Activated CD4-positive, alpha-beta T cell treated with anti-CD3 and anti-CD28 coated beads, Interleukin-2, amount 50 U/mL, for 1 hour (primary cell): ENCODE measurements at regions not wholly inside any gene's neighbourhood (a gene's known extent, or its start where the extent isn't known, plus 50 kb on each side); places are given as distances from the start of the nearest gene placed in this dataset.

Source experiments
- DNase-seq: peaks from one replicate; pipeline ENCODE4 v3.0.0-alpha.2; 2020

- no peak for DNase-seq
These were observed 258.7 kb downstream of the SEC14L1 start for GRCh38 chr17:77399319-77399957.

DNA sequence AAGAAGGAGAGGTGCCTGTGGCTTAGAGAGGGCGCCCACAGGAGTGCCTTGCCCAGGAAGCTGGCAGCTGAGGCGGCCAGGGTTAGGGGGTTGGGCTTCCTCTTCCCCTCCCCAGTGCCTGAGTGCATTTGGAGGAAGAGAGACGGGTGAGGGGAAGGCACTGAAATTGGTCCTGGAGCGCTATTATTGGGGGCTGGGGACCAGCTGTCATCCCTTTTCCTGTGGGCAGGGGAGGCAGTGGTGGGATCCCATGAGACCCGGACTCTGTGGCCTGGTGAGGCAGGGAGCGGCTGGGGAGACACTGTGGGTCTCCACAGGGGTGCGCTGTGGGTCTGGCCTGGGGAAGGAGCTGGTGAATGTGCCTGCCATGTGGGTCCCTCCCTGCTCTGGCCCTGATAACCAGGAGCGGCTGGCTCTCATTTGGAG is 259.7 kb downstream of the SEC14L1 start:
- DNase-seq = peak; percentile 82

DNA sequence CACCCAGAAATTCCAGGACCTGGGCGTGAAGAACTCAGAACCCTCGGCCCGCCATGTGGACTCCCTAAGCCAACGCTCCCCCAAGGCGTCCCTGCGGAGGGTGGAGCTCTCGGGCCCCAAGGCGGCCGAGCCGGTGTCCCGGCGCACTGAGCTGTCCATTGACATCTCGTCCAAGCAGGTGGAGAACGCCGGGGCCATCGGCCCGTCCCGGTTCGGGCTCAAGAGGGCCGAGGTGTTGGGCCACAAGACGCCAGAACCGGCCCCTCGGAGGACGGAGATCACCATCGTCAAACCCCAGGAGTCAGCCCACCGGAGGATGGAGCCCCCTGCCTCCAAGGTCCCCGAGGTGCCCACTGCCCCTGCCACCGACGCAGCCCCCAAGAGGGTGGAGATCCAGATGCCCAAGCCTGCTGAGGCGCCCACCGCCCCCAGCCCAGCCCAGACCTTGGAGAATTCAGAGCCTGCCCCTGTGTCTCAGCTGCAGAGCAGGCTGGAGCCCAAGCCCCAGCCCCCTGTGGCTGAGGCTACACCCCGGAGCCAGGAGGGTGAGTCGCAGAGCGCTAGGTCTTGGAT is 261.5 kb downstream of the SEC14L1 start:
- DNase-seq = no peak

- DNase-seq = no peak
These were observed 263.1 kb downstream of the SEC14L1 start for GRCh38 chr17:77403854-77404253.

- peak; percentile 78 for DNase-seq
These were observed 264.2 kb downstream of the SEC14L1 start for GRCh38 chr17:77404812-77405581.

DNA sequence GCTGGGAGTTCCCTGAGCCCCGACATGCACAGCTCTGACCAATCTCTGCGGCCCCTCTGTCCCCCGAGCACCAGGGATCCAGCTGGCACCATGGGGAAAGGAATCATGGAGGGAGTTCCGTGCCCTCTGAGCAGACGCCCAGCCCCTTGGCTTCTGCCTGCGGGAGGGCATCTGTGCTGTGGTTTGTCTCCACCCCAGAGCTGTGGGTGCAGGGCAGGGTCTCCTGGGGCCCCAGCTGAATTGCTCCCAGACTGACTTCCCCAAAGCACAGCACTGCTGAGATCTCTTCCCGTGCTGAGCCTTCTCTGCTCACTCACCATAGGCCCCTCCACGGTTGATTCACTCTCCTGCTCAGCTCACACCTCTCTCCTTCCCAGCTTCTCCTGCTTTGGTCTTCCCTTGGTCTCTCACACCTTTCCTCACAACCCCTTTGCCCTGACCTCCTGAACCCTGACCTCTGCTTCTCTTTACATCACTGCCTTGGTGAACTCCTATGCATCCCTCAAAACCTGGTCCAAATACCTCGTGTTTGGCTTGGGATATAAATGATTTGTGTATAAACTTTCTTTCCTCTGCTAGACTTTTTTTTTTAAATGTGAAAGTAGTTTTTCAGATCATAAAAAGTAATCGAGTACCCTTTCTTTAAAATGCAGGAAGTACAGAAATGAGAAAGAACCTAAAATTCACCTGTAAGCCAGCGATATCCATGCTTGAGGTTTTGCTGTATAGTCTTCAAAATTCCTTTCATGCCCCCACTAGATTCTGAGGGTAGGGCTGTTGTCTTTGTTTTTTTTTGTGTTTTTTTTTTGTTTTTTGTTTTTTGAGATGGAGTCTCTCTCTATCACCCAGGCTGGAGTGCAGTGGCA is 265.3 kb downstream of the SEC14L1 start:
- DNase-seq = no peak

DNA sequence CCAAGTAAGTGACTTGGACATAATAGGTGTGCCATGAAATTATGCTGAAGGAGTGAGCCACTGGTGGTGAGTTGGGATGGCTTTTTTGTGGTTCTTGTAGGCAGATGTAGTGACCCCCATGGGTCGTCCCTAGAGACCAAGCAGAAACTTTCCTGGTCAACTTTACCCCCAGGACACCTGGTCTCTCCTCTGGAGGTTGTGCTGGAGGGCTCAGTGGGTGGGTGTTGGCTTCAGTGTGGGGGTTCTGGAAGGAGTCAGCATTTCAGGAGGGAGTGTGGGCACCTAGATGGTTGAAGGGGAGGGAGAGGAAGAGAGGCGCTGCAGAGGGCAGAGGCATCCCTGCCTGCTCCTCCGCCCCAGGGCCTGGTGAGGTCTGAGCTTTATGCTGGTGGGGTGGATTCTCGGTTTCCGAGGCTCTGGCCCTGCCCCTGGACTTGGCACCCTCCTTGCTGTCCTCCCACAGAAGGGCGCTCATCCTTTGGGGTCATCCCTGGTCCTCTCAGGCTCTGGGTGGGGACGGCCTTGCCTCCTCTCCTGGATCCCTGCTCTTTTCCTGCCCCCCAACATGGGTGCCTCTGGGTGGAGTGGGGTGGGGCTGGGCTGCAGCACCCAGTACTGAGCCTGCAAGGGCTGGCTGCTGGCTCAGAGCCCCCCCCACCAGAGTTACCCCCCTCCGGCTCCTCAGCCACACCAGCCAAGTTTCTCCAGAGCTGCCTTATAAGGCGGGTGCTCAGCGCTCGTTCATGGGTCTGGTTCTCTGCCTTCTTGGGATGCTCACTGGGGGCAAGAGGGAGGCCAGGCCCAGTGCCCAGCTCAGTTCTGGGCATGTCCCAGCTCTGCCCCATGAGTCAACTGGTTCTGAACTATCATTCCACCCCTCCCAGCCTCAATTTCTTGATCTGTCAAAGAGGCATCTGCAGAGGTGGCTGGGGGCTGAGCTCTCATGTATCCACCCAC is 266.8 kb downstream of the SEC14L1 start:
- DNase-seq = no peak

GRCh38 chr17:77408284-77408683 is 267.5 kb downstream of the SEC14L1 start:
- DNase-seq = no peak

- peak; percentile 37 for DNase-seq
These were observed 268.8 kb downstream of the SEC14L1 start for GRCh38 chr17:77409282-77410161.

DNA sequence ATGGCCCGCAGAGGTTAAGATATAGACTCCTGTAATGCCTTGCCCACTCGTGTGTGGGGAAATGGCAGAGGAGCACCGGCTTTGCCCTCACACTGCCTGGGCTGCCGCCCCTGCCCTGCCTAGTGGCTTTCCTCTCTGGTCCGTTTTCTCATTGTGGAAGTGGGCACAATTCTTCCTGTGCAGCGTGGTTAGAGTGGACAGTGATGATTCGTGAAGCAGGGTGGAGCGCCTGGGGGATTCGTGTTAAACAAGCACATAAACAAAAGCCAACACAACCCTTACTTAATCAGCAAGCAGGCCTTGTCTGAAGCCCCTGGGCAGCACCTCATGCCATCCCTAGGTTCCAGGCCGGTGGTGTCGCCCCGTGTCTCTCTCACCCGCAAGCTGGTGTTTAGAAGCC is 269.7 kb downstream of the SEC14L1 start:
- DNase-seq = no peak

- DNase-seq = no peak
These were observed 274.1 kb downstream of the SEC14L1 start for GRCh38 chr17:77414811-77415400.

- no peak for DNase-seq
These were observed 275.4 kb downstream of the SEC14L1 start for GRCh38 chr17:77416105-77416713.

DNA sequence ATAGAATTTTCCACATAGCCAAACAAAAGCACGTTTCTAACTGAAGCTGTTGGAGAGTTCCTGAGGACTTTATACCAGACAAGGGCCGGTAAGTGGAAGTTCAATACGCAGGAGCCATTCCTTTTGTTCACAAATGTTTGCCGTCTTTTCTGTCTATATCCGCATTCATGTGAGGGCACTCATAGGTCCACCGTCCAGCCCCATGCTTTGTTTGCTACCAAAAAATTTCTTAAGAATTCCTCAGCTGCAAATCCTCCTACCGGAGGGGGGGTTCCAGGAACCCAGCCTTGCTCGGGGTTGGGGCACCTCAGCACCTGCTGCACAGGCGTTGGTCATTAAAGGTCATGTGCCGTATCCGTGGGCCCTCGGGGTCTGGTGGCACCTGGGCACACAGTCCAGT is 276.8 kb downstream of the SEC14L1 start:
- DNase-seq = no peak

DNA sequence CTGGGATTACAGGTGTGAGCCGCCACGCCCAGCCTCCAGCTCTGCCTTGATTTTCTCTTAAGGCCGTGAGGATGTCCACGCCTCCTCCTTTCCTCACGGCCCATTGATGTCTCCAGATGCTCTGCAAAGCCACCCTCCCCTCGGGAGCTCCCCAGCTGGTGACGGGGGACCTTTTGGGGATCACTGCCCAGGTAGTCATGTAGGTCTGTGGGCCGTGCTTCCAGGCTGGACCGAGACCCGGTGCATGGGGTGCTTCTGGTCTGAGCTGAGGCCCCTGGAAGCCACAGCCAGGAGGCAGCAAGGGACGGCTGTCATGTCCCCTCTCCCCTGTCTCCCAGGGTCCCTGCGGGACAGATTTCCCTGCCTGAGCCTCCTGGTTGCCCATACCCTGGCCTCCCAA is 277.8 kb downstream of the SEC14L1 start:
- no peak for DNase-seq

- DNase-seq = no peak
These were observed 278.3 kb downstream of the SEC14L1 start for GRCh38 chr17:77419095-77419494.

DNA sequence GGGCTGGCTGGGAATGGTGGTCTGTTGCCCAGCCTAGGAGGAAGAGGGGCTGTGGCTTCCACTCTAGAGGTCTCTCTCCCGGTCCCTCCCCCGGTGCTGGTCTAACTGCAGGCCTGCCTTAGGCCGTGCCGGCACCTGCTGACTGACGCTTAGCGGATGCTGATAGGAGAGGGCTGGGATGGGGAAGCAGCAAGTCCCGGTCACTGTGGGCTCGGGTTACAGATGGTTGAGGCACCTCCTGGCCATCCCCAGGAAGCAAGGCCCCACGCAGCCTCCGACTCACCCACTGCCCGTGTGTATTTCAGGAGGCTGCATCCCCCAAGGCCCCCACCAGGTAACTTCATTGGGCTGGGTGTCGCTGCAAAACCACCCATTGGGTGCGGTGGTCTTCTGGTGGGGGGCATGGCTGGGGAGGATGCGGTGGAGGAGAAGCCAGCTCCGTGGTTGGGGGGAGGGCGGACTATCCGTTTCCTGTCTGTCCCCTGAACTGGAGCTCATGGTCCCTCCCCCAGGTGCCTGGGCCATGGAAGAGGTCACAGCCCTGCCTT is 278.9 kb downstream of the SEC14L1 start:
- no peak for DNase-seq

- DNase-seq = no peak
These were observed 279.5 kb downstream of the SEC14L1 start for GRCh38 chr17:77420095-77420803.

DNA sequence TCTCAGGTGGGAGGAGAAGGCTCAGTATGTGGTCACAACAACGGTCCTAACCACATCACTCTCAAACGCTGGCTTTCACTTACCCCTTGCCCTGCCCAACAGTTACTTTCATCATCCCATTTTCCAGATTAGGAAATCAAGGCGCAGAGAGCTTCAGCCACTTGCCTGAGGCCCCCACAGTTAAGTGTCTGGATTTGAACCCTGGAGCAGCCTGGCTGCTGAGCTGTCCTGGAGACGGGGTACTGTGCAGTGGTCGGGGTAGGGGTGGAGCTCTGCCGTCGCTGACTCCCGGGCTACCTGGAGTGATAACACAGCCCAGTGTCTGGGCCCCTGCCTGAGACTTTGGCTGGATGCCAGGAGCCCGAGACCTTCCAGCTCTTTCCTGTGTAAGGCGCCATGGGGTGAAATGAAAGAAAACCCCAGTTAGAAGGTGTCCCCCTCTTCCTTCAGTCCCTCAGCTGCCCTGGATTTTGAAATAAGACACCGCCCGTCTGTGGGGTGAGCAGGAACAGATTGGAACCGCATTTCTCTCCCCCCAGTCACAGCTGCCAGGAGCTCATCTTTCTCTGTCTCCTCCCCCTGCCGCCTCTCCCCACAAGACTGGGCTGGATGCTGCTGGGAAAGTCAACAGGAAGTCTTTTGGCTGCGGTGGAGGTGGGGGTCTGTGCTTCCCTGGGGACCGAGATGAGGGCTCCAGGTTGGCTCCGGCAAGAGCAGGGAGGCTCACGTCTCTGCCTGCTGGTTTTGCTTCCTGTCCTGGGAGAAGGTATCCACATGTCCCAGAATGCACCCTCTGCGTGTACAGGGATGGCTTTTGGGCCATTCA is 280.2 kb downstream of the SEC14L1 start:
- DNase-seq = peak; percentile 63
